ENCODE measurements at regions not wholly inside any gene's neighbourhood (a gene's known extent, or its start where the extent isn't known, plus 50 kb on each side); places are given as distances from the start of the nearest gene placed in this dataset.

- H3K36me3 ChIP-seq: no peaks in the 10 kb centered on the region
- H3K9me3 ChIP-seq: no peaks in the 10 kb centered on the region
- H3K4me3 ChIP-seq: no peak overlapping the region
- WGBS: 91% methylated on average over 13 of the region's 13 CpGs
- H3K27ac ChIP-seq: no peak overlapping the region
- no peak for TF ChIP-seq POLR2AphosphoS5 (IDR thresholded peaks at IDR 0.05)
- no peak for TF ChIP-seq POLR2A (IDR thresholded peaks at IDR 0.05)
- TF ChIP-seq CTCF (IDR thresholded peaks at IDR 0.05): no peak
- no peak for DNase-seq (ENCODE audit: low spot score)
- no peaks in the 10 kb centered on the region for H3K4me1 ChIP-seq (replicated peaks)
- H3K27me3 ChIP-seq (replicated peaks; ENCODE audit: insufficient read depth): no peaks in the 10 kb centered on the region
- intact Hi-C loops (cut with DNase I): no loop called here
Observed at GRCh38 chr2:204129591-204130294, 193.2 kb downstream of the ICOS start.

- no peaks in the 10 kb centered on the region for H3K9me3 ChIP-seq
- TF ChIP-seq POLR2A (IDR thresholded peaks at IDR 0.05): no peak
- no peak for TF ChIP-seq CTCF (IDR thresholded peaks at IDR 0.05)
- no peak for TF ChIP-seq POLR2AphosphoS5 (IDR thresholded peaks at IDR 0.05)
- H3K4me1 ChIP-seq (replicated peaks): no peaks in the 10 kb centered on the region
- no peak for DNase-seq (ENCODE audit: low spot score)
- H3K4me3 ChIP-seq: no peak overlapping the region
- H3K27ac ChIP-seq: no peak overlapping the region
- no peaks in the 10 kb centered on the region for H3K36me3 ChIP-seq
- no peaks in the 10 kb centered on the region for H3K27me3 ChIP-seq (replicated peaks; ENCODE audit: insufficient read depth)
- WGBS: 66% methylated on average over 1 of the region's 1 CpG
- intact Hi-C loops (cut with DNase I): no loop called here
Observed at GRCh38 chr2:204131621-204132020, 195.1 kb downstream of the ICOS start.

GRCh38 chr2:204133476-204133875 is 196.9 kb downstream of the ICOS start:
- H3K27me3 ChIP-seq (replicated peaks; ENCODE audit: insufficient read depth): no peaks in the 10 kb centered on the region
- DNase-seq (ENCODE audit: low spot score): no peak
- 91% methylated on average over 2 of the region's 2 CpGs for WGBS
- H3K4me1 ChIP-seq (replicated peaks): no peaks in the 10 kb centered on the region
- no peaks in the 10 kb centered on the region for H3K36me3 ChIP-seq
- intact Hi-C loops (cut with DNase I): no loop called here
- no peak overlapping the region for H3K4me3 ChIP-seq
- H3K9me3 ChIP-seq: no peaks in the 10 kb centered on the region
- no peak overlapping the region for H3K27ac ChIP-seq
- TF ChIP-seq POLR2AphosphoS5 (IDR thresholded peaks at IDR 0.05): no peak
- TF ChIP-seq CTCF (IDR thresholded peaks at IDR 0.05): no peak
- TF ChIP-seq POLR2A (IDR thresholded peaks at IDR 0.05): no peak

GRCh38 chr2:204134421-204134820 is 197.9 kb downstream of the ICOS start:
- Histone ChIP-seq H3K4me1 (replicated peaks) (no peaks in the 10 kb centered on the region), H3K9me3 (no peaks in the 10 kb centered on the region), H3K36me3 (no peaks in the 10 kb centered on the region), H3K4me3 (no peak overlapping the region), H3K27ac (no peak overlapping the region), H3K27me3 (replicated peaks; ENCODE audit: insufficient read depth) (no peaks in the 10 kb centered on the region)
- intact Hi-C loops (cut with DNase I): no loop called here
- 80% methylated on average over 3 of the region's 3 CpGs for WGBS
- TF ChIP-seq CTCF (IDR thresholded peaks at IDR 0.05) (no peak), POLR2A (IDR thresholded peaks at IDR 0.05) (no peak), POLR2AphosphoS5 (IDR thresholded peaks at IDR 0.05) (no peak)
- no peak for DNase-seq (ENCODE audit: low spot score)

GRCh38 chr2:204135752-204136151 is 199.2 kb downstream of the ICOS start:
- no peak for DNase-seq (ENCODE audit: low spot score)
- Histone ChIP-seq H3K9me3 (no peaks in the 10 kb centered on the region), H3K4me3 (no peak overlapping the region), H3K27ac (no peak overlapping the region), H3K36me3 (no peaks in the 10 kb centered on the region), H3K27me3 (replicated peaks; ENCODE audit: insufficient read depth) (no peaks in the 10 kb centered on the region), H3K4me1 (replicated peaks) (no peaks in the 10 kb centered on the region)
- TF ChIP-seq CTCF (IDR thresholded peaks at IDR 0.05): no peak
- no peak for TF ChIP-seq POLR2AphosphoS5 (IDR thresholded peaks at IDR 0.05)
- no peak for TF ChIP-seq POLR2A (IDR thresholded peaks at IDR 0.05)
- intact Hi-C loops (cut with DNase I): no loop called here
- WGBS: 92% methylated on average over 2 of the region's 2 CpGs

All from prostate gland (tissue), 2 donors.